ENCODE measurements at regions not wholly inside any gene's neighbourhood (a gene's known extent, or its start where the extent isn't known, plus 50 kb on each side); places are given as distances from the start of the nearest gene placed in this dataset.

GRCh38 chr4:173752610-173753230 is 222.7 kb upstream of the HAND2 start:
- TF ChIP-seq EZH2phosphoT487 (IDR thresholded peaks at IDR 0.05; ENCODE audit: insufficient read depth, low read depth) (no peak), EZH2 (IDR thresholded peaks at IDR 0.05; ENCODE audit: insufficient read depth, poor library complexity, severe bottlenecking) (no peak)

Measured in GM23248 (cell line).